ENCODE measurements at regions not wholly inside any gene's neighbourhood (a gene's known extent, or its start where the extent isn't known, plus 50 kb on each side); places are given as distances from the start of the nearest gene placed in this dataset.

DNA sequence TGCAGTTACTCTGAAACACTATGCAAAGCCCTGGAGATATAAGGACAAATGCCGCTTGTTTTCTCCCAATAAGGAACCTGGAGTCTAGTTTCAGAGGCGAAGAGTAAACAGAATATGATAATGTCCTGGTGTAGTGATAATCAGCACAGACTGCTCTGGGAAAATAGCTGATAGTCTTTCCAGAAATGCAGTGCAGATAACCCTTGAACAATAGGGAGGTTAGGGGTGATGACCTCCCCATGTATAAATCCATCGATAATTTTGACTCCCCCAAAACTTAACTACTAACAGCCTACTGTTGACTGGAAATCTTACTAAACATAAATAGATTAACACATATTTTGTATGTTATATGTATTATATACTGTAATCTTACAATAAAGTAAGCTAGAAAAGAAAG lies 1280.9 kb upstream of the TENM3 start:
- no peak for TF ChIP-seq CHD1 (IDR thresholded peaks at IDR 0.05; ENCODE audit: low read depth, low read length)
- no peak for TF ChIP-seq POLR2A (IDR thresholded peaks at IDR 0.05; ENCODE audit: low read depth, low read length)
- TF ChIP-seq, protein P1, sequence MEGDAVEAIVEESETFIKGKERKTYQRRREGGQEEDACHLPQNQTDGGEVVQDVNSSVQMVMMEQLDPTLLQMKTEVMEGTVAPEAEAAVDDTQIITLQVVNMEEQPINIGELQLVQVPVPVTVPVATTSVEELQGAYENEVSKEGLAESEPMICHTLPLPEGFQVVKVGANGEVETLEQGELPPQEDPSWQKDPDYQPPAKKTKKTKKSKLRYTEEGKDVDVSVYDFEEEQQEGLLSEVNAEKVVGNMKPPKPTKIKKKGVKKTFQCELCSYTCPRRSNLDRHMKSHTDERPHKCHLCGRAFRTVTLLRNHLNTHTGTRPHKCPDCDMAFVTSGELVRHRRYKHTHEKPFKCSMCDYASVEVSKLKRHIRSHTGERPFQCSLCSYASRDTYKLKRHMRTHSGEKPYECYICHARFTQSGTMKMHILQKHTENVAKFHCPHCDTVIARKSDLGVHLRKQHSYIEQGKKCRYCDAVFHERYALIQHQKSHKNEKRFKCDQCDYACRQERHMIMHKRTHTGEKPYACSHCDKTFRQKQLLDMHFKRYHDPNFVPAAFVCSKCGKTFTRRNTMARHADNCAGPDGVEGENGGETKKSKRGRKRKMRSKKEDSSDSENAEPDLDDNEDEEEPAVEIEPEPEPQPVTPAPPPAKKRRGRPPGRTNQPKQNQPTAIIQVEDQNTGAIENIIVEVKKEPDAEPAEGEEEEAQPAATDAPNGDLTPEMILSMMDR (conservative IDR thresholded peaks at IDR 0.05; ENCODE audit: low read depth, low read length): no peak
- TF ChIP-seq FOS (IDR thresholded peaks at IDR 0.05; ENCODE audit: low read depth, low read length): no peak
- TF ChIP-seq MXI1 (IDR thresholded peaks at IDR 0.05; ENCODE audit: borderline replicate concordance, low read depth, low read length): no peak
- TF ChIP-seq, protein P2, sequence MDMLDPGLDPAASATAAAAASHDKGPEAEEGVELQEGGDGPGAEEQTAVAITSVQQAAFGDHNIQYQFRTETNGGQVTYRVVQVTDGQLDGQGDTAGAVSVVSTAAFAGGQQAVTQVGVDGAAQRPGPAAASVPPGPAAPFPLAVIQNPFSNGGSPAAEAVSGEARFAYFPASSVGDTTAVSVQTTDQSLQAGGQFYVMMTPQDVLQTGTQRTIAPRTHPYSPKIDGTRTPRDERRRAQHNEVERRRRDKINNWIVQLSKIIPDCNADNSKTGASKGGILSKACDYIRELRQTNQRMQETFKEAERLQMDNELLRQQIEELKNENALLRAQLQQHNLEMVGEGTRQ (IDR thresholded peaks at IDR 0.05; ENCODE audit: low read depth, low read length): no peak
- no peak for TF ChIP-seq CEBPB (IDR thresholded peaks at IDR 0.05; ENCODE audit: low read depth, low read length)
- TF ChIP-seq RCOR1 (IDR thresholded peaks at IDR 0.05; ENCODE audit: insufficient replicate concordance, low read length): no peak
- TF ChIP-seq RFX5 (IDR thresholded peaks at IDR 0.05; ENCODE audit: low read depth, low read length): no peak
- TF ChIP-seq SMC3 (IDR thresholded peaks at IDR 0.05; ENCODE audit: low read depth, low read length): no peak
- TF ChIP-seq BHLHE40 (IDR thresholded peaks at IDR 0.05; ENCODE audit: low read depth, low read length): no peak

Measured in IMR-90 (cell line).